ENCODE measurements at regions not wholly inside any gene's neighbourhood (a gene's known extent, or its start where the extent isn't known, plus 50 kb on each side); places are given as distances from the start of the nearest gene placed in this dataset.

DNA sequence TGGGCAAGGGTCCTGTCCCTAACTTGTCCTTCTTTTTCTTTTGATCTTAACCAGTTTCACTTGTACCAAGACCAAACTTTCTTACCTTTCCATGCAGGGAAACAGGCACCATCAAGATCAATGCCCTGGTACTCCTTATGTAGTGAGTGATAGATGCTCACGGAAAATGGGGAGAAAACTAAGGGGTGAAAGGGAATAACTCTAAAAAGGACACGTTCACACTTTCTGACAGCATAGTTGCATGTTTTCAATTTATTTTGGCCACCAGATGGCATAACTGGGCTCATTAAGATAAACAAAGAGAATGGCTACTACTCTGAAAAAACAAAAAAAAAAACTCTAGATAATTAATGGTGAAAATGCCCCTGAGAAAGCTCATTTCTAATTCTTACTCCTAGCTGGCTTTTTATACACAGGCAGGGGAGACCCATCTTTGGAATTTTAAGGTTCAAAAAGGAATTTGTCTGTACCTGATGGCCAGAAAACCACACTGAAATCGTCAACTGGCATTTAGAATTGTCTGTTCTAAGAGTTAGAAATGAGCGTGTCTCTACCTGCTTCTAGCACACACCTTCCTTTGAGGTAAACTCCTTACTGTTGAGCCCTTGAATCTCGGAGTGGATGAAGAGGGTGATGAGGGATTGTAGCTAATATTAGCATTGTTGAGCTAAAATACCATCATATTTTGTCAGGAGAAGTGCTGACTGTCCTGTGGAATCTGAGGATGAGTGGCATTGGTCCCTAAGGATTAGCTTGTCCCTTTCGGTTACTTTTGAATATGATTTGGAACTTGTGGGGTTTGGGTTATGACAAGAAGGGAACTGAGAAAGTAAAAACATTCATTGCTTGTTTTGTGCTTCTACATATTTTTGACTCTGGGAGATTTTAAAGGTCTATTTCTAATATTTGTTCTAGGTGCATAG lies 62.2 kb upstream of the DDR1 start:
- H3K27me3 ChIP-seq (ENCODE audit: control insufficient read depth in 2 of 2, insufficient read depth in 2 of 2, low read length in 2 of 2), result no peaks in the 10 kb centered on the region
- peak overlapping the region in 1 of 3 experiments; percentile 4 for H3K4me3 ChIP-seq (replicated peaks in 1 of 3; ENCODE audit: low read depth in 2 of 3, low read length in 3 of 3)
- H3K4me1 ChIP-seq (ENCODE audit: control insufficient read depth in 1 of 2, insufficient read depth in 2 of 2, low read length in 2 of 2), result peaks cover 66 to 75% of the 10 kb centered on the region in 2 donors
- no peaks in the 10 kb centered on the region for H4K20me1 ChIP-seq (ENCODE audit: insufficient read depth, low read length)
- TF ChIP-seq, protein P1, sequence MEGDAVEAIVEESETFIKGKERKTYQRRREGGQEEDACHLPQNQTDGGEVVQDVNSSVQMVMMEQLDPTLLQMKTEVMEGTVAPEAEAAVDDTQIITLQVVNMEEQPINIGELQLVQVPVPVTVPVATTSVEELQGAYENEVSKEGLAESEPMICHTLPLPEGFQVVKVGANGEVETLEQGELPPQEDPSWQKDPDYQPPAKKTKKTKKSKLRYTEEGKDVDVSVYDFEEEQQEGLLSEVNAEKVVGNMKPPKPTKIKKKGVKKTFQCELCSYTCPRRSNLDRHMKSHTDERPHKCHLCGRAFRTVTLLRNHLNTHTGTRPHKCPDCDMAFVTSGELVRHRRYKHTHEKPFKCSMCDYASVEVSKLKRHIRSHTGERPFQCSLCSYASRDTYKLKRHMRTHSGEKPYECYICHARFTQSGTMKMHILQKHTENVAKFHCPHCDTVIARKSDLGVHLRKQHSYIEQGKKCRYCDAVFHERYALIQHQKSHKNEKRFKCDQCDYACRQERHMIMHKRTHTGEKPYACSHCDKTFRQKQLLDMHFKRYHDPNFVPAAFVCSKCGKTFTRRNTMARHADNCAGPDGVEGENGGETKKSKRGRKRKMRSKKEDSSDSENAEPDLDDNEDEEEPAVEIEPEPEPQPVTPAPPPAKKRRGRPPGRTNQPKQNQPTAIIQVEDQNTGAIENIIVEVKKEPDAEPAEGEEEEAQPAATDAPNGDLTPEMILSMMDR (IDR thresholded peaks at IDR 0.05), result peak; percentile 71
- peaks cover 0 to 8% of the 10 kb centered on the region in 2 donors for H3K36me3 Mint-ChIP-seq
- peak overlapping the region; percentile 31 for H3K4me2 ChIP-seq (replicated peaks; ENCODE audit: extremely low read depth, low read length, poor library complexity, severe bottlenecking)
- H3K4me1 Mint-ChIP-seq, result peaks cover 80% of the 10 kb centered on the region
- H3K27me3 Mint-ChIP-seq (ENCODE audit: low read depth in 3 of 3), result peaks cover 0 to 3% (median 1%) of the 10 kb centered on the region in 3 donors
- peak overlapping the region in 1 of 2 donors; percentile 65 for H3K27ac ChIP-seq (ENCODE audit: low read depth in 1 of 2, low read length in 2 of 2)
- intact Hi-C loops (cut with micrococcal nuclease), result loop anchor here in 1 of 2 donors (5.0 kb wide), 1 partner anchor 35 kb away; no protein-coding TSS in a partner anchor
- peak overlapping the region; percentile 83 to 92 (median 87) for H3K27ac Mint-ChIP-seq
- no peaks in the 10 kb centered on the region for H3K9me3 ChIP-seq (replicated peaks in 1 of 2; ENCODE audit: control insufficient read depth in 1 of 2, insufficient read depth in 1 of 2, low read length in 2 of 2)
- WGBS (ENCODE audit: insufficient coverage), result 17% methylated on average over 2 of the region's 6 CpGs
- no peaks in the 10 kb centered on the region for H3K36me3 ChIP-seq (replicated peaks in 1 of 2; ENCODE audit: control insufficient read depth in 1 of 2, insufficient read depth in 2 of 2, low read length in 2 of 2)
- DNase-seq, result peak; percentile 33 to 55 (median 47)
- H3K4me3 Mint-ChIP-seq, result no peak overlapping the region
- H3K79me2 ChIP-seq (ENCODE audit: insufficient read depth, low read length), result no peaks in the 10 kb centered on the region
- no peak overlapping the region for H3K9ac ChIP-seq (ENCODE audit: insufficient read depth, low read length, poor library complexity, severe bottlenecking)
- peak overlapping the region; percentile 36 for H2AFZ ChIP-seq (ENCODE audit: insufficient read depth, low read depth, low read length, poor library complexity, severe bottlenecking)
- H3K9me3 Mint-ChIP-seq, result peaks cover 0 to 2% (median 0%) of the 10 kb centered on the region in 7 donors

DNA sequence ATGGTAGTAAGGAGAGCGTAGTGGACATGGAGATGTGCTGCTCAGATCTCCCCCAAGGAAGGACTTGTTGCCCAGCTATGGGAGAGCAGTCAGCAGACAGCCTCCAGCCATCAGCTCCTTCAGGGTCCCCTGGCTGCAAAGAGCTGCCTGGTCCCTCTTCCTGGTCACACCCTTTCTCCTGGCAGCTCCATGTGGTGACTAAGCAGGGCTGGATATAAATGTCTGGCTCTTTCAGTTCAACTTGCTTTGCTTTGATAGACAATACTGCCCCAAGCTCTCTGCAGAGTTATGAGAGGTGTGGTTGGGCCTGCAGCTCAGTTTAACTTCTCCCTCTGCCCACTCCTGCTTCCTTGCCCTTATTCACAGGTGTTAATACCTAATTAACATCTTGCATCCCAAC lies 64.1 kb upstream of the DDR1 start:
- TF ChIP-seq, protein P1 (IDR thresholded peaks at IDR 0.05), result no peak
- no peaks in the 10 kb centered on the region for H3K79me2 ChIP-seq (ENCODE audit: insufficient read depth, low read length)
- Mint-ChIP-seq H3K27ac (peak overlapping the region in 2 of 7 donors; percentile 29 to 69), H3K4me3 (no peak overlapping the region), H3K9me3 (peaks cover 0 to 2% (median 0%) of the 10 kb centered on the region in 7 donors), H3K27me3 (ENCODE audit: low read depth in 3 of 3) (peaks cover 0 to 3% (median 0%) of the 10 kb centered on the region in 3 donors), H3K36me3 (peaks cover 0 to 11% of the 10 kb centered on the region in 2 donors), H3K4me1 (peaks cover 87% of the 10 kb centered on the region)
- no peak overlapping the region for H3K27ac ChIP-seq (ENCODE audit: low read depth in 1 of 2, low read length in 2 of 2)
- H3K9ac ChIP-seq (ENCODE audit: insufficient read depth, low read length, poor library complexity, severe bottlenecking), result no peak overlapping the region
- H3K4me1 ChIP-seq (ENCODE audit: control insufficient read depth in 1 of 2, insufficient read depth in 2 of 2, low read length in 2 of 2), result peaks cover 74 to 86% of the 10 kb centered on the region in 2 donors
- no peaks in the 10 kb centered on the region for H3K9me3 ChIP-seq (replicated peaks in 1 of 2; ENCODE audit: control insufficient read depth in 1 of 2, insufficient read depth in 1 of 2, low read length in 2 of 2)
- H3K4me3 ChIP-seq (replicated peaks in 1 of 3; ENCODE audit: low read depth in 2 of 3, low read length in 3 of 3), result no peak overlapping the region
- WGBS (ENCODE audit: insufficient coverage), result 100% methylated on average over 1 of the region's 1 CpG
- DNase-seq, result no peak
- H3K4me2 ChIP-seq (replicated peaks; ENCODE audit: extremely low read depth, low read length, poor library complexity, severe bottlenecking), result no peak overlapping the region
- H4K20me1 ChIP-seq (ENCODE audit: insufficient read depth, low read length), result no peaks in the 10 kb centered on the region
- intact Hi-C loops (cut with micrococcal nuclease), result loop anchor here in 1 of 2 donors (5.0 kb wide), 1 partner anchor 33 kb away; no protein-coding TSS in a partner anchor
- no peaks in the 10 kb centered on the region for H3K27me3 ChIP-seq (ENCODE audit: control insufficient read depth in 2 of 2, insufficient read depth in 2 of 2, low read length in 2 of 2)
- H3K36me3 ChIP-seq (replicated peaks in 1 of 2; ENCODE audit: control insufficient read depth in 1 of 2, insufficient read depth in 2 of 2, low read length in 2 of 2), result no peaks in the 10 kb centered on the region
- no peak overlapping the region for H2AFZ ChIP-seq (ENCODE audit: insufficient read depth, low read depth, low read length, poor library complexity, severe bottlenecking)

All from CD14-positive monocyte (primary cell).